K562 (cell line): ENCODE measurements at regions not wholly inside any gene's neighbourhood (a gene's known extent, or its start where the extent isn't known, plus 50 kb on each side); places are given as distances from the start of the nearest gene placed in this dataset.
A peak's percentile ranks its signal among the peaks of the same experiment; 100 is the strongest.

ENCODE experiments used
- ATAC-seq: fragments of 200-7000 bp; cut with Tn5 transposase; 3 replicates; pipeline ENCODE4 v1.9.1; 2020; ENCODE audit warnings: moderate library complexity
- BruUV-seq: library from RNA; stranded (reverse); fragments of 400-500 nt; replicated peaks from 2 replicates; lab custom pipeline; 2021; lab: Mats Ljungman, UMichigan
- CTCF ChIA-PET: fragments of 300-600 bp; formaldehyde crosslinking; extraction: SDS; loops from one replicate; lab custom pipeline; 2021; ENCODE audit warnings: low intra/inter-chr PET ratio; lab: Yijun Ruan, JAX
- POLR2A ChIA-PET: fragments of 300-600, 350-650 bp; sonication (Branson Sonifier 250); formaldehyde crosslinking; extraction: SDS; loops from one replicate; lab custom pipeline; 2021; ENCODE audit warnings: antibody characterized with exemption, inconsistent platforms; lab: Yijun Ruan, JAX
- DNase-seq, 4 experiments: peaks; one replicate each; pipeline versions ENCODE4 v3.0.0 to v3.0.0-alpha.2; 2011 to 2018; ENCODE audit warnings: low spot score in 3 of 4, mixed read lengths in 3 of 4; ENCODE audit errors: extremely low read depth in 1 of 4
- FAIRE-seq: peaks from 2 replicates; lab custom pipeline; 2011; peaks lifted over from hg19 to GRCh38; lab: Jason Lieb, UNC
- H2AFZ ChIP-seq: 2 replicates; pipeline ENCODE4 v1.6.0; 2011; ENCODE audit warnings: low read depth, low read length, control low read depth, inconsistent platforms
- H3K27ac ChIP-seq: fragments of 200-600 bp; 3 replicates; pipeline ENCODE4 v1.8.0; 2011; ENCODE audit warnings: low read depth, mild to moderate bottlenecking, control low read depth, inconsistent platforms, low read length, moderate library complexity, mixed read lengths; ENCODE audit errors: extremely low read depth
- H3K27me3 ChIP-seq, 2 experiments: fragments of 300-600 bp in 1 of 2; 2 replicates in 1 of 2; 3 replicates in 1 of 2; pipeline versions ENCODE4 v1.6.0 to v1.8.0; 2011; ENCODE audit warnings: inconsistent platforms in 2 of 2, low read length in 2 of 2, mild to moderate bottlenecking in 1 of 2, mixed read lengths in 1 of 2, moderate library complexity in 1 of 2; ENCODE audit not compliant: control insufficient read depth in 2 of 2, insufficient read depth in 2 of 2
- H3K36me3 ChIP-seq: fragments of 300-600 bp; 3 replicates; pipeline ENCODE4 v1.8.0; 2011; ENCODE audit warnings: mild to moderate bottlenecking, low read length, inconsistent platforms; ENCODE audit not compliant: control insufficient read depth, insufficient read depth
- H3K4me1 ChIP-seq, 2 experiments: fragments of 200-600 bp in 1 of 2; replicated peaks in 1 of 2; 2 replicates in 1 of 2; 3 replicates in 1 of 2; pipeline versions ENCODE4 v1.5.1 to v1.8.0; 2011; ENCODE audit warnings: inconsistent platforms in 2 of 2, low read length in 2 of 2, mild to moderate bottlenecking in 1 of 2, mixed read lengths in 1 of 2, moderate library complexity in 1 of 2; ENCODE audit not compliant: control insufficient read depth in 2 of 2, insufficient read depth in 2 of 2
- H3K4me2 ChIP-seq: 2 replicates; pipeline ENCODE4 v1.6.1; 2011; ENCODE audit warnings: low read length, control low read depth, inconsistent platforms, mixed read lengths; ENCODE audit not compliant: insufficient read depth
- H3K4me3 ChIP-seq: fragments of 200-600 bp; sonication (generic), shearing (Covaris generic); 2 replicates; pipeline ENCODE4 v1.5.1; 2016; ENCODE audit warnings: control low read depth, inconsistent platforms
- H3K79me2 ChIP-seq: fragments of 200-600 bp; 3 replicates; pipeline ENCODE4 v1.8.0; 2011; ENCODE audit warnings: low read length, inconsistent platforms; ENCODE audit not compliant: control insufficient read depth, insufficient read depth
- H3K9ac ChIP-seq, 2 experiments: 2 replicates each; pipeline versions ENCODE4 v1.6.0 to v1.6.1; 2011; ENCODE audit warnings: low read depth in 2 of 2, low read length in 2 of 2, control low read depth in 1 of 2, inconsistent platforms in 1 of 2, mild to moderate bottlenecking in 1 of 2, mixed read lengths in 1 of 2; ENCODE audit not compliant: insufficient read depth in 1 of 2
- H3K9me1 ChIP-seq: one replicate; pipeline ENCODE4 v1.6.0; 2011; ENCODE audit warnings: inconsistent platforms, mild to moderate bottlenecking, low read length, moderate library complexity; ENCODE audit not compliant: control insufficient read depth, insufficient read depth
- H3K9me3 ChIP-seq: replicated peaks from 2 replicates; pipeline ENCODE4 v1.5.1; 2011; ENCODE audit warnings: low read depth, low read length, inconsistent platforms; ENCODE audit not compliant: control insufficient read depth, insufficient read depth
- H4K20me1 ChIP-seq: replicated peaks from 2 replicates; pipeline ENCODE4 v1.6.1; 2011; ENCODE audit warnings: low read length, inconsistent platforms, mixed read lengths; ENCODE audit not compliant: control insufficient read depth, insufficient read depth
- ARID1B ChIP-seq: fragments of 450-650 bp; IDR thresholded peaks from 2 replicates; pipeline ENCODE4 v1.6.1; 2016; ENCODE audit warnings: antibody characterized with exemption, mild to moderate bottlenecking, inconsistent platforms
- CBFA2T3 ChIP-seq: fragments of 450-650 bp; IDR thresholded peaks from 2 replicates; pipeline ENCODE4 v1.6.1; 2017
- EHMT2 ChIP-seq: fragments of 450-650 bp; IDR thresholded peaks from 2 replicates; pipeline ENCODE4 v1.6.1; 2018; ENCODE audit warnings: antibody characterized with exemption
- KAT2B ChIP-seq: IDR thresholded peaks from one replicate; pipeline ENCODE4 v1.6.1; 2012; ENCODE audit warnings: low read depth, mild to moderate bottlenecking, control low read depth, inconsistent platforms, low read length, moderate library complexity
- L3MBTL2 ChIP-seq: fragments of 450-650 bp; IDR thresholded peaks from 2 replicates; pipeline ENCODE4 v1.6.1; 2016; ENCODE audit warnings: mild to moderate bottlenecking, moderate library complexity
- MNT ChIP-seq, 2 experiments: fragments of 450-650 bp; conservative IDR thresholded peaks; 2 replicates each; pipeline ENCODE4 v1.6.1; 2017; ENCODE audit warnings: mild to moderate bottlenecking in 2 of 2, moderate library complexity in 2 of 2
- RBM39 ChIP-seq: fragments of 200-400 bp; formaldehyde crosslinking; optimal IDR thresholded peaks from 2 replicates; pipeline ENCODE3; 2018; ENCODE audit warnings: low read depth, low read length
- TCF3 ChIP-seq: sonication (generic); formaldehyde crosslinking; IDR thresholded peaks from 2 replicates; pipeline ENCODE4 v1.4.0; 2020; ENCODE audit warnings: mild to moderate bottlenecking, missing genetic modification reagents
- WGBS: fragments of 100-300 bp; shearing (Covaris generic); methylation state at CpG from one replicate; pipeline ENCODE4 v1.1.6; 2016; ENCODE audit warnings: low coverage, mixed read lengths; ENCODE audit not compliant: insufficient coverage; ENCODE audit errors: missing lambda C conversion rate; 5-methylcytosine and 5-hydroxymethylcytosine counted together
- in situ Hi-C: fragments of 300-500 bp; cut with MboI; formaldehyde crosslinking; loops from 4 replicates; pipeline ENCODE4 v1.15.0; 2018; ENCODE audit warnings: inconsistent platforms, mixed read lengths
- intact Hi-C: fragments of 100-400 bp; cut with micrococcal nuclease; formaldehyde crosslinking; loops from 2 replicates; pipeline ENCODE4 v1.14.2; 2022

DNA sequence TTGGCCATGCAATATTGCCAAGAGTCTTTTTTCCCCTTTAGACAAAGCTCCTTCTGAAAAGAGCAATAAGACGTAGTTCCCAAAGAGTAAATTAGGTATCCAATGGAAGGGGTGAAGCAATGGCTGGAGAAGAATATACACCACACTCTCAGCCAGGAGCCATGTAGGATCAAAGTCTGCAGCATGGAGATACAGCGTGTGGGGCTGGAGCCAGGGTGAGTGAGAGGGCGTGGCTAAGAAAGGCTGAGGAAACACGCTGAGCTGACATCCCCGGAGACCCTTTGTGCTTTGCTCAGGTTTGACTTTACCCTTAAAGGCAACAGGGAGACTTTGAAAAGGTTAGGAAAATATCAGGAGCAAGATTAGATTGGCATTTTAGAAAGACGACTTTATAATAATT lies 87.1 kb upstream of the ELL2 start:
- Histone ChIP-seq H3K9ac (no peak overlapping the region), H3K36me3 (no peaks in the 10 kb centered on the region), H3K9me3 (no peaks in the 10 kb centered on the region), H3K4me3 (no peak overlapping the region), H3K4me2 (peak overlapping the region; percentile 19; the same call in 1 of the 2 replicates), H4K20me1 (no peaks in the 10 kb centered on the region), H2AFZ (peak overlapping the region; percentile 35; the same call in 1 of the 2 replicates), H3K27ac (no peak overlapping the region), H3K9me1 (no peaks in the 10 kb centered on the region), H3K4me1 (peaks cover 3 to 6% of the 10 kb centered on the region in 2 experiments; a peak in 2 of 5 replicates), H3K79me2 (no peaks in the 10 kb centered on the region), H3K27me3 (no peaks in the 10 kb centered on the region)
- no TSS peak for BruUV-seq
- peak; percentile 12 to 82 (median 26) for DNase-seq
- FAIRE-seq: peak; percentile 82
- intact Hi-C loops (no loop called here), in situ Hi-C loops (no loop called here)
- WGBS: 0% methylated on average over 6 of the region's 6 CpGs
- CTCF ChIA-PET: no interaction called here
- peak; percentile 96 for ATAC-seq
- peak; percentile 37; the same call in 1 of the 2 replicates for TF ChIP-seq EHMT2
- 0 out of 2 replicates have a peak, but pooled peaks have one; percentile 12 for TF ChIP-seq L3MBTL2
- TF ChIP-seq TCF3: 0 out of 2 replicates have a peak, but pooled peaks have one; percentile 13
- TF ChIP-seq MNT (conservative IDR thresholded peaks at IDR 0.05): 0 out of 4 replicates have a peak, but pooled peaks of 1 of the 2 experiments have one; percentile 14
- no peak for TF ChIP-seq KAT2B
- no peak for TF ChIP-seq RBM39
- 0 out of 2 replicates have a peak, but pooled peaks have one; percentile 22 for TF ChIP-seq CBFA2T3
- TF ChIP-seq ARID1B: peak; percentile 33; the same call in 1 of the 2 replicates
- POLR2A ChIA-PET: interaction anchor here (0.7 to 0.9 kb wide), 3 partner anchors 36 to 302 kb away, joined by 3 read pairs; no protein-coding TSS in a partner anchor
